Neuronal stem cell (in vitro differentiated cells): ENCODE measurements at regions not wholly inside any gene's neighbourhood (a gene's known extent, or its start where the extent isn't known, plus 50 kb on each side); places are given as distances from the start of the nearest gene placed in this dataset. TPM values are rescaled to one million over a fixed set of nuclear protein-coding genes. Genes with fewer than 3 reads are reported as not detected.

Experiments
- small RNA-seq: library from polyadenylated mRNA; stranded (forward); fragments of <200 nt; extraction: miRNeasy Mini kit (QIAGEN cat#:217004); gene quantifications from one replicate; pipeline ENCODE3, GENCODE V24; 2013; ENCODE audit not compliant: insufficient read depth

Small RNAs in the stretch of these regions (small RNA-seq; reads per million reads assigned to genes)
- gene RNU5E-7P: not detected
